ENCODE measurements at regions not wholly inside any gene's neighbourhood (a gene's known extent, or its start where the extent isn't known, plus 50 kb on each side); places are given as distances from the start of the nearest gene placed in this dataset.

DNA sequence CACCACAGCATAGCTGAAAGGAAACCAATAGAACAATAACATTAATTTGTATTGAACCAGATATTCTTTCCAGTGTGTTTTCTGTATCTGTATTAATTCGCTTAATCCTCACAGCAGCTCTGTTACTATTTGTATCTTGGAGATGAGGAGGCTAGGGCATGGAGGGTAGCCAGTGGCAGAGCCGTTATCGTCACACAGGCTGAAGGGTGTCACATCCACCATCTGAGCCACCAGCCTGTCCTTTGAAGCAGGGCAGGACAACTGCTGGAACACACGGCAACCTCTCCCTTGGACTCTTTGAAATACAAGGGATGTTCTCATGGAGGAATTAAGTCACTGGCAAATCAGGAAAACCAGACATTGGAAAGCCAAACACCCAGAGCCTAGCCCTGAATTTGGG, 628.0 kb upstream of the CDH4 start:
- DNase-seq (ENCODE audit: low read depth in 1 of 2, low spot score in 1 of 2): no peak

DNA sequence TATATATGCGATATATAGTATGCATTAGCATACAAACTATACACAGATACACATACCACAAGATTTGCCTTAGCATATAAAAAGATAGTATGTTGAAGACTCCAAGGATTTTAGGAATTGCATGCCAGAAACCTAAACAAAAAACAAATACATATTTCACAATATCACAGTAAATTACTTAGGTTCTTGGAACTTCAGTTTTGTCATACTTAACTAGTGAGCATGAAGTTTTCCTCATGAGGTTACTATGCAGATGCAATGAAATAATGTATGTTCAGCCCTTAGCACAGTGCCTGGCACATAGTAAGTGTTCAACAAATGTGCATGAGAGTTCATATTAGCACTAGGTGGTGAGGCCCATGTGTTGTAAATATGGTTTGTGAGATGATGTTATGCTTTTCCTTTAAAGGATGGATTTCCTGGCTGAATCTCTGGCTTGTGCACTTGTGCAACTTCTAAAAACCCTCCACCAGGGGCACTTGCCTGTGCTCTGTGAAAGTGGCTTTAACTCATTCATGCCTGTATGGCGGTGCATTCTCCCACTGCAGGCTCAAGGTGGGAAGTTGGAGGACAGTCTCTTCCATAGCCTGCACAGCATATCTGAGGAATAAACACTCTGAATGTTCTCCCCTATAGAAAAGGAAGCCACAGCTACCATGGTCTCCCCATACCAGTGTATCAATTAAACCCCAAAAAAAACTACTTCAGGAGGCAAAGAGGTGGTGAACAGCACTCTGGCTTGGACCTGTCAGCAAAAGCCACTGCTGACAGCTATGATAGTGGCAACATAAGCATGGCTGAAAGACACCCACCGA, 624.1 kb upstream of the CDH4 start:
- no peak for DNase-seq (ENCODE audit: low read depth in 1 of 2, low spot score in 1 of 2)

DNA sequence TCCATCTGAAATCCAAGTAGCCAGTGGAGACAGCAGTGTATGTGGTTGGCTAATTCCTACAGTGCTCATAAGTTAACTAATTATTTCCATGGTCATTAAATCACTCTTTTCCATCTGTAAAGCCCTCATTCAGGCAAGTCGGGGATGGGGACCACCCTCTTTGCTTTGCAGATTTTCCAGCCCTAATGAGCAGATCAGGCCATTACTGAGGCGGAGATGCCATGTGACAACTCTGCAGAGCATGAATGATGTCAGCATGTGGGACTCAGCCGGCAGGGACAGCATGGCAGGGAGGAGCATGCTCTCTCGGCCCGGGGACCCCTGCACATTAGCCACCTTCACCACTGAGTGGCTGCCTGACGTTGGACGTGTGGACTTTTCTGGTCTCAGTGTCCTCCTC, 623.3 kb upstream of the CDH4 start:
- no peak for DNase-seq (ENCODE audit: low read depth in 1 of 2, low spot score in 1 of 2)

- no peak for DNase-seq (ENCODE audit: low read depth in 1 of 2, low spot score in 1 of 2)
Observed at GRCh38 chr20:60629206-60629605, 622.9 kb upstream of the CDH4 start.

DNA sequence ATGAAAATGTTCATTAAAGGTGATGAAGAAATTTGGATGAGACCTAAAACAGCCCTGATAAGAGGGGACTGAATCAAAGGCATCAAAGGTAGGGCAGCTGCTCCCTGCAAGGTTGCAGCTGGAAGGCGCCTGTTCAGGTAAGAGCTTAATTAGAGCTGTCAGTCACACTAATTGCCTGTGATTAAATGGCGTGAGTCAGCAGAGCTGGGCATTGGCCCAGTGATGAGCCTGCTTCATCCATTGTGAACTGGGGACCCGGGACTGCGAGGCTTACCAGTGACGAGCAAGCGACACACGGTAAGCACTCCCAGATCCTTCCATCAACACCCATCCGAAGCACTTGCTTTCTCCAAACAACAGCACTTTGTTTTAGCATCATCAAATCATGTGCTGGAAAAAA, 621.5 kb upstream of the CDH4 start:
- no peak for DNase-seq (ENCODE audit: low read depth in 1 of 2, low spot score in 1 of 2)

DNA sequence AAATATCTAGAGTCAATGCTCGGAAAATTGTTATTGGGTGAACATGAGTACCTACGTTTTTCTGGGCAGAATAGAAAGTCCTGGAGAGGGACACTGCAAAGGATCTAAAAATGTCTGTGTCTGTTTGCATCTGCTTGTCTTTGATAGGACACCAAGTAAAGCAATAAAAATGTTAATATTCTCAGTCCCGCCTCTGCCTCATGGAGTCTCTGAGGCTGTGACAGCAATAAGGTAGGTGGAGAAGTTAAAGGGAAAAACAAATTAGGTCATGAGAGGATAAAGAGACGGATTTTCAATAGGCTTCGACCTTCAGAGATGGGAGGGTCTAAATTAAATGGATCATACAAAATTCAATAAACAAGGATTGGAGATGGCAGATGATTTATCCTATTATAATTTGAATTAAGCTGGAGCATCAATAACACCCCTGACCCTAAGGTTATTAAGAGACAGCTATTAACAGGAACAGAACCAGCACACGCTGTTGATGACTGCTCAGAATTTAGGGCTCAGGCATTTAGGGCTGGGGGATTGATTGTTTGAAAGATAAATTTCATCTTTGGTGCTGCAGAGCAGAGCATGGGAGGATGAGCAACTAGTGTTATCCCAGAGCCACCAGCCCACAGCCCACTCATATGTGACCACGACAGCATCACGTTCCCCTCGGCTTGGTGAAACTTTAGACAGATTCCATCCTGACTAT, 620.3 kb upstream of the CDH4 start:
- DNase-seq (ENCODE audit: low read depth in 1 of 2, low spot score in 1 of 2): no peak

- no peak for DNase-seq (ENCODE audit: low read depth in 1 of 2, low spot score in 1 of 2)
Observed at GRCh38 chr20:60632391-60633262, 619.4 kb upstream of the CDH4 start.

GRCh38 chr20:60634491-60635172, 617.4 kb upstream of the CDH4 start:
- no peak for DNase-seq (ENCODE audit: low read depth in 1 of 2, low spot score in 1 of 2)

DNA sequence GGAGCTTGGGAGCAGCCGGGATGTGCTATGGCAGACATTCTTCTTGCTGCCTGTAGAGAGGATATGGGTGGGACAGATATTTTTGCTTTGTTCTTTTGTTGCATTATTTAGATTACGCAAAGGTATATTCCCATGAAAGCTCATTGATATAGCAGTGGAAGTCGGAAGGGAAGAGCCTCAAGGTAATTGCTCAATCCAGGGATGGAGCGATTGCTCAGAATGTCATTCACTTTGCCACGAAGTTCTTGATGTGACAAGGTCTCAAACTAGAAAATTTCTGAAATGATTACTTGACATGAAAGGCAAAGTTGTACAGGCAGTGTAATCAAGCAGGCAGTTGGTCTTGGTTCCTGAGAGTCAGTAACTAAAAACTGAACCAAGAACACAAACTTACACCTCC, 615.6 kb upstream of the CDH4 start:
- DNase-seq (ENCODE audit: low read depth in 1 of 2, low spot score in 1 of 2): no peak

GRCh38 chr20:60637801-60638200, 614.3 kb upstream of the CDH4 start:
- DNase-seq (ENCODE audit: low read depth in 1 of 2, low spot score in 1 of 2): no peak

DNA sequence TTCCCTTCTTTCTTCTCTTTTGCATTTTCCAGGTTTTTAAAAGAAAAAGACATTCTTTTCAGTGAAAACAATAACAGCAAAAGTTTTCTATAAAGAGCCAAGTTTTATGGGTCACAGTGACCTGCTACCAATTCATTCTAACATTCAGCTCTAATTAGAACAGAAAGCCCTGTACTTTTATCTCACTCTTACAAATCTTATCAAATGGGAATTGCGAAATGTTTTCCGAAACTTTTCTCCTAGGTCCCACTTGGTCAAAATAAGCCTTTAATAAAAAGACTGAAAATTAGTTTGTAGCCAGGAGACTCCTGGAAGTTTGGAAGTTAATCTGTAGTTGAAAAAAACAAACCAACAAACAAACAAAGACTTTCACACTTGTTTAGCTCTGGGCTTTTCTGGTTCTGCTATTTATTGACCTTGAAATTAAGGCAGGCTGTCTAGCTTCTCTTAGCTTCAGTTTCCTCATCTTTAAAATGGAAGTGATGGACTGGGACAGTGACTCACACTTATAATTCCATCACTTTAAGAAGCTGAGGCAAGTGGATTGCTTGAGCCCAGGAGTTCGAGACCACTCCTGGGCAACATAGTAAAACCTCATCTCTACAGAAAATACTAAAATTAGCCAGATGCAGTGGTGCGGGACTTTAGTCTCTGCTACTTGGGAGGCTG, 613.5 kb upstream of the CDH4 start:
- no peak for DNase-seq (ENCODE audit: low read depth in 1 of 2, low spot score in 1 of 2)

DNA sequence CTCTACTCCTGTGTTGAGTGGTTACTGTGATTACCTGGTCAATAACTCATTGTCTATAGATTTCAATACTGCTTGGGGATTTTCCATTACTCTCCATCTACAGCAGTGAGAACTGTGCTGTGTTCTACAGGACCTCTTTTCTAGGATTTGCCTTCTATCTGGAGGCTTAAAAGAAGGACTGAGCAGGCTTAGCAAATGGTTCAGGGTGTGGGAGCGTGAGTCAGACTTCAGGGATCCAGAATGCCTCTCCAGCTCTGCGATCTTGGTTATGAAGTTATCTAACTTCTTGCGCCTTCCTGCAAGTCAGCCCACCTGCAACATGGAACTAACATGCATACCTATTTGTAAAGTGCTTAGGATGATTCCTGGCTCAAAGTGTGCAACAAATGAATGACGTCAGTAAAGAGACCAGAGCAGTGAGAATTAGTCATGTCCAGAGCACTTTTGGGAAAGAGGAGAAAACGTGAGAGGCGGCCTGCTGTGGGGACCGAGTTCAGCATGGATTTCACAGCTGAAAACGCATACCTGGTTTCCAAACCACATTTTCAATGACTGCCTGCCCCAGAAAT, 610.1 kb upstream of the CDH4 start:
- DNase-seq (ENCODE audit: low read depth in 1 of 2, low spot score in 1 of 2): no peak

DNA sequence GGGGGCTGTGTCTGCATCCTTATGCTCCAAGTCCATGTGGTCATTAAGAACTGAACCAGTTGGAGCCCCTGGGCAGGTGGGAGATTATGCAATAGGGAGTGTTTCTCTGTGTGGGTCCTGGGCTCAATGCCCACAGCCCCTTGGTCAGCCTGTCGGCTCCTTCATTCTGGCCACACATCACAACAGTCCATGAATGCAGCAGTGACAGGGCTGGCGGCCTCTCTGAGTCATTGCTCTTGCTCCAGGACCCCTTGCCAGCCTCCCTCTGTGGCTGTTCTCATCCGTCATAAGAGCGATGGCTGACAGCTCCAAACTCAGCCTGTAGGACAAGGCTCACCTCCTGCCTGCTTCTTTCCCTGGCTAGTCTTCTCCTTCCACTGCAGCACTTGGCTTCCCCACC, 609.5 kb upstream of the CDH4 start:
- DNase-seq (ENCODE audit: low read depth in 1 of 2, low spot score in 1 of 2): no peak

GRCh38 chr20:60648556-60648955, 603.5 kb upstream of the CDH4 start:
- DNase-seq (ENCODE audit: low read depth in 1 of 2, low spot score in 1 of 2): no peak

DNA sequence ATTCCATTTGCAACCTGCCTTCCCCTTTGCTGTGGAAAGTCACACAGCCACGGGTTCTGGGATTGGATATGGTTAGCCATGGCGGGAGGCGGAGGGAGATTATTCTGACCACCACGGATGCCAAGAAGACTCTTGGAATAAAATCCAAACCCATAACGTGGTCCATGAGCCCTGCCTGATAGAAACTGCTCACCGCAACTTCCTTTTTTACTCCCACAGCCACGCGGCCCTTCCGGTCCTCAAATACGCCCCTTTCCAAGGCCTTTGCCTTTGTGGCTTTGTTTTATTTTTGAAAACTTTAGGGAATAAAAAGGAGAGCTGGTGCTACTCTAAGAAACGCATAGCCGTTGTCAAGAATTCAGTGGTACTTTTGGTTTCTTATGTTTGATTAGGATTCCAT, 602.5 kb upstream of the CDH4 start:
- DNase-seq (ENCODE audit: low read depth in 1 of 2, low spot score in 1 of 2): no peak

DNA sequence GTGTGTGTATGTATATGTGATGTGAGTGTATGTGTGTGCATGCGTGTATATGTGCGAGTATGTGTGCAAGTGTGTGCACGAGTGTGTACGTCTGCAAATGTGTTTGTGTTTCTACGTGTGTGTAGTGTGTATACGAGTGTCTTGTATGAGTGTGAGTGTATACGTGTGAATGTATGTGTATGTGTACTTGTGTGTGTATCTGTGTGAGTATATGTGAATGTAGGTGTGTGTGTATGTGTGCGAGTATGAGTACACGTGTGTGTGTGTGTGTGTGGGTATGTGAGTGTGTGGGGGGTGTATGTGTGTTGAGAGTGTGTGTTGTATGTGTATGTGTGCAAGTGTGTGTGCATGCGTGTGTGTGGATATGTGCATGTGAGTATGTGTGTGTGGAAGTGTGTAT, 602.0 kb upstream of the CDH4 start:
- DNase-seq (ENCODE audit: low read depth in 1 of 2, low spot score in 1 of 2): no peak

DNA sequence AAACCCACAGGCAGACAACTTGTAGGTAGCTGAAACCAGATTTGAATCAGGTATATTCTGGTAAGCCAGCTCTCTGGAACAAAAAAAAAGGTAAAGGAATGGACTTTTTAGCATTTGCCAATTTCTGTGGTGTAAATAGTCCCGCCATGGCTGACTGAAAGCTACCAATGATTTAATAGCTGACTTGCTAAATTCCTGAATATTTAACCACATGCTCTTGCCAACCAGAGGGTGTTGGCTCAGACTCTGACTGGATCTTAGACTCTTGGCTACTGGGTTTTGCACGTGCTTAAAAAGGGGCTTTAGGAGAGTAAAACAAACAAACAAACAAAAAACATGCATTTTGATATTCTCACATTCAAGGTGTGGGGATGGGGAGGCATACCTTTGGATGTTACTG, 600.0 kb upstream of the CDH4 start:
- no peak for DNase-seq (ENCODE audit: low read depth in 1 of 2, low spot score in 1 of 2)

DNA sequence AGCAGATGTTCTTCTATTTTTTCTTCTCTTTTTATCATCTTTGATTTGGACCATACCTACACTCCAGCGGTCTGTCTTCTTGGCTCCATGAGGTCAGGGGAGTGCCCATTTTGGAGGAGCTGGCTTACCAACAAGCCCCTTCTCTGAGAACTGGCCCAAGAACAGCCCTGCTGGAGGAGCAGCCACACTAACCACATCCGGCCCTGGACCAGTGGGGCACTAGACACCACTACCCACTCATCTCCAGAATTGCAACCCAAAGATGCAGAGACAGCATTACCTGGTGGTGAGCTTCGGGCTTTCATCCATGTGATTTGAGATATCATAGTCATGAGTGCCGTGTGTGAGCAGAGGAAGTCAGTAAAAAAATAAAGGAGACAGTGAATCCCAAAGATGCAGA, 599.4 kb upstream of the CDH4 start:
- no peak for DNase-seq (ENCODE audit: low read depth in 1 of 2, low spot score in 1 of 2)

DNA sequence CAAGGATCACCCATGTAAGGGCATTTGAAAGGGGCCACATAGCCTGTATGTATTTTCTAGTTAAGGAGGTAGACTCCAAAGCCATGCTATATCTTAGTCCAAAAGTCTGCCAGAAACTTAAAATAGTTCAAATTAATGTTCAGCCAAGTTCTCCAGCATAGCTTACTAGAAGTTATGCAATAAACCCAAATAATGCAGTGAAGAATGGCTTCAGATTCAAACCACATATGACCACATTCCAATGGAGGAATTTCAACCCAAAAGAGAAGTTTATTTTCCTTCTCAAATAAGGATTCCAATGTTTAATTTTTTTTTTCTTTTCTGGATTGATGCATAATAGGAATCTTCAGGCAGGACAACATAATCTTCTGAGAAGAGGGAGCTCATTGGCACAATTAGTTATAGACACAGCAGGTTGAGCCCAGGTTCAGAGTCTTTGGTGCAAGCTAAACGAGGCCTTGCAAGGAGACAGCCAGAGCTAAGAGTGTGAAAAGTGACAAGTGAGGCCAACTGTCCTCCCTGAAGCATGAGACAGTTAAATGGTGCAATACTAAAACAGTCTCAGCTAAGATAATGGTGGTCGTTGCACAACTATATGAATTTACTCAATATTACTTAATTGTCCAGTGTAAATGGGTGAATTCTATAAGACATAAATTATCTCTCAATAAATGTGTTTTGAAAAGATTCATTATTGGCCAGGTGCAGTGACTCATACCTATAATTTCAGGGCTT, 598.8 kb upstream of the CDH4 start:
- DNase-seq (ENCODE audit: low read depth in 1 of 2, low spot score in 1 of 2): no peak

DNA sequence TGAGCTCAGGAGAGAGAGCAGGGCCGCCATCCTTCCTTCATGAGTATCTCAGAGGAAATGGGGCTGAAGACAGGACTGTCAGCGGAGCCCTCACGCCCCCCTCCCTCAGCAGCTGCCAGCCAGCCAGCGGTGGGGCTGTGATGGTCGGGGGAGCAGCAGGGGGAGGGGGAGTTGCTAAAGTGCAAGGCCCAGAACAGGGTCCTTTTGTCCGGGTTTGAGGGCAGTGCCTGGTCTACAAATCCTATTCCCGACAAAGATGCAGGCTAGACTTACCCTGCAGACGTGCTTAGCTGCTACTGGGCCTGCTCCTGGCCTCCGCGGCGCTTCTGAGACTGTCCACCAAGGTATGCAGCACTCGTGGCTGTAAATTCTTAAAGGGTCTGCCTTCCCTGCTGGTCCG, 593.4 kb upstream of the CDH4 start:
- DNase-seq (ENCODE audit: low read depth in 1 of 2, low spot score in 1 of 2): no peak

All from activated CD4-positive, alpha-beta T cell treated with anti-CD3 and anti-CD28 coated beads, Interleukin-2, amount 50 U/mL, for 24 hours (primary cell).